HepG2 (cell line): ENCODE measurements at regions not wholly inside any gene's neighbourhood (a gene's known extent, or its start where the extent isn't known, plus 50 kb on each side); places are given as distances from the start of the nearest gene placed in this dataset.

Experiments
- ATAC-seq: fragments of 200-7000 bp; cut with Tn5 transposase; 3 replicates; pipeline ENCODE4 v1.9.1; 2020; ENCODE audit warnings: mild to moderate bottlenecking, moderate library complexity
- BruUV-seq: library from RNA; stranded (reverse); fragments of 400-500 nt; replicated peaks from 2 replicates; lab custom pipeline; 2021; lab: Mats Ljungman, UMichigan
- CTCF ChIA-PET: fragments of 300-600 bp; formaldehyde crosslinking; extraction: SDS; loops from one replicate; lab custom pipeline; 2021; ENCODE audit warnings: low total read pairs, inconsistent platforms, low intra/inter-chr PET ratio; lab: Yijun Ruan, JAX
- POLR2A ChIA-PET: fragments of 350-600 bp; sonication (Branson Sonifier 250); formaldehyde crosslinking; loops from one replicate; lab custom pipeline; 2020; ENCODE audit warnings: antibody characterized with exemption, inconsistent platforms; lab: Yijun Ruan, JAX
- DNase-seq: peaks from one replicate; pipeline ENCODE4 v3.0.0-alpha.2; 2015; ENCODE audit warnings: low spot score
- FAIRE-seq: peaks from 3 replicates; lab custom pipeline; 2011; peaks lifted over from hg19 to GRCh38; lab: Jason Lieb, UNC
- H2AFZ ChIP-seq: one replicate; pipeline ENCODE4 v1.6.1; 2011; ENCODE audit warnings: low read length, inconsistent platforms
- H3K27ac ChIP-seq: fragments of 300-600 bp; 3 replicates; pipeline ENCODE4 v1.8.0; 2011; ENCODE audit warnings: mixed run types, mild to moderate bottlenecking, mixed read lengths, low read length, inconsistent platforms; ENCODE audit not compliant: insufficient read depth; ENCODE audit errors: extremely low read length
- H3K27me3 ChIP-seq, 2 experiments: fragments of 200-600 bp in 1 of 2; 2 replicates in 1 of 2; 3 replicates in 1 of 2; pipeline versions ENCODE4 v1.6.0 to v1.8.0; 2011; ENCODE audit warnings: low read length in 2 of 2, mild to moderate bottlenecking in 2 of 2, moderate library complexity in 2 of 2, inconsistent platforms in 1 of 2; ENCODE audit not compliant: insufficient read depth in 2 of 2, control insufficient read depth in 1 of 2
- H3K36me3 ChIP-seq, 2 experiments: fragments of 200-600 bp in 1 of 2; replicated peaks in 1 of 2; 2 replicates in 1 of 2; 3 replicates in 1 of 2; pipeline versions ENCODE4 v1.5.1 to v1.8.0; 2011; ENCODE audit warnings: low read length in 2 of 2, inconsistent platforms in 1 of 2; ENCODE audit not compliant: insufficient read depth in 2 of 2, control insufficient read depth in 1 of 2
- H3K4me1 ChIP-seq: 2 replicates; pipeline ENCODE4 v1.5.1; 2012; ENCODE audit warnings: low read length, inconsistent platforms; ENCODE audit not compliant: insufficient read depth
- H3K4me2 ChIP-seq: 2 replicates; pipeline ENCODE4 v1.6.0; 2011; ENCODE audit warnings: low read depth, low read length, inconsistent platforms
- H3K4me3 ChIP-seq, 3 experiments: fragments of 200-600 bp in 1 of 3; sonication (generic), shearing (Covaris generic) in 1 of 3; replicated peaks in 1 of 3; 2 replicates each; pipeline ENCODE4 v1.5.1; 2011 to 2016; ENCODE audit warnings: low read length in 3 of 3, inconsistent platforms in 2 of 3, low read depth in 2 of 3, mild to moderate bottlenecking in 2 of 3, control low read depth in 1 of 3, mixed read lengths in 1 of 3; ENCODE audit not compliant: insufficient read depth in 1 of 3
- H3K79me2 ChIP-seq: one replicate; pipeline ENCODE4 v1.6.1; 2011; ENCODE audit warnings: low read length, inconsistent platforms; ENCODE audit not compliant: insufficient read depth
- H3K9ac ChIP-seq: 2 replicates; pipeline ENCODE4 v1.6.0; 2011; ENCODE audit warnings: mild to moderate bottlenecking, low read depth, low read length, inconsistent platforms; ENCODE audit not compliant: insufficient read depth
- H3K9me3 ChIP-seq: 2 replicates; pipeline ENCODE4 v1.5.1; 2012; ENCODE audit warnings: mild to moderate bottlenecking, low read length
- H4K20me1 ChIP-seq: 2 replicates; pipeline ENCODE4 v1.6.0; 2011; ENCODE audit warnings: inconsistent platforms, mild to moderate bottlenecking, low read length, moderate library complexity; ENCODE audit not compliant: insufficient read depth
- ETV5 ChIP-seq: IDR thresholded peaks from 2 replicates; pipeline ENCODE4 v1.6.1; 2018; ENCODE audit warnings: missing biosample characterization, missing genetic modification reagents, inconsistent platforms, borderline replicate concordance
- HNF4G ChIP-seq, 2 experiments: sonication (generic) in 1 of 2; formaldehyde crosslinking in 1 of 2; IDR thresholded peaks; 2 replicates each; pipeline versions ENCODE4 v1.4.0 to v1.6.1; 2011 to 2020; ENCODE audit warnings: borderline replicate concordance in 2 of 2, low read depth in 2 of 2, mild to moderate bottlenecking in 2 of 2, low read length in 1 of 2, missing genetic modification reagents in 1 of 2, moderate library complexity in 1 of 2
- PRMT3 ChIP-seq: sonication (generic); formaldehyde crosslinking; IDR thresholded peaks from 2 replicates; pipeline ENCODE4 v1.8.1; 2022; ENCODE audit warnings: low read depth, mild to moderate bottlenecking, moderate library complexity, missing genetic modification reagents, borderline replicate concordance
- SMAD1 ChIP-seq: sonication (generic); formaldehyde crosslinking; IDR thresholded peaks from 2 replicates; pipeline ENCODE4 v1.4.0; 2020; ENCODE audit warnings: missing genetic modification reagents, low read depth, mild to moderate bottlenecking, borderline replicate concordance
- SOX5 ChIP-seq: IDR thresholded peaks from 2 replicates; pipeline ENCODE4 v1.6.1; 2016; ENCODE audit warnings: borderline replicate concordance
- TEF ChIP-seq: sonication (generic); formaldehyde crosslinking; IDR thresholded peaks from 2 replicates; pipeline ENCODE4 v1.5.0; 2020; ENCODE audit warnings: missing genetic modification reagents
- TMF1 ChIP-seq: sonication (generic); formaldehyde crosslinking; IDR thresholded peaks from 2 replicates; pipeline ENCODE4 v1.8.1; 2022; ENCODE audit warnings: low read depth, missing genetic modification reagents
- TOE1 ChIP-seq: sonication (generic); formaldehyde crosslinking; IDR thresholded peaks from 2 replicates; pipeline ENCODE4 v1.4.0; 2020; ENCODE audit warnings: mild to moderate bottlenecking, missing genetic modification reagents
- ZBTB14 ChIP-seq: sonication (generic); formaldehyde crosslinking; IDR thresholded peaks from 2 replicates; pipeline ENCODE4 v1.4.0; 2020; ENCODE audit warnings: missing genetic modification reagents
- ZMAT5 ChIP-seq: sonication (generic); formaldehyde crosslinking; IDR thresholded peaks from 2 replicates; pipeline ENCODE4 v1.5.0; 2020; ENCODE audit warnings: mild to moderate bottlenecking, low read depth, missing genetic modification reagents, borderline replicate concordance
- ZNF260 ChIP-seq: sonication (generic); formaldehyde crosslinking; IDR thresholded peaks from 2 replicates; pipeline ENCODE4 v1.4.0; 2020; ENCODE audit warnings: missing genetic modification reagents, low read depth, mild to moderate bottlenecking, borderline replicate concordance
- ZNF460 ChIP-seq: sonication (generic); formaldehyde crosslinking; IDR thresholded peaks from 2 replicates; pipeline ENCODE4 v1.5.1; 2020; ENCODE audit warnings: missing genetic modification reagents, mild to moderate bottlenecking, borderline replicate concordance
- WGBS: methylation state at CpG from one replicate; pipeline ENCODE4 v1.1.6; 2017; ENCODE audit warnings: low lambda C conversion rate; 5-methylcytosine and 5-hydroxymethylcytosine counted together
- in situ Hi-C: cut with HindIII; loops from 2 replicates; pipeline ENCODE4 v1.10.0; 2017; ENCODE audit warnings: low pct_unique_long_range_greater_than_20kb; ENCODE audit not compliant: extremely low pct_ligation_motif_present
- intact Hi-C: fragments of 100-400 bp; cut with micrococcal nuclease; formaldehyde crosslinking; loops from one replicate; pipeline ENCODE4 v1.10.0; 2022; ENCODE audit not compliant: unreplicated experiment

GRCh38 chr7:3134745-3135144 lies 91.1 kb upstream of the CARD11 start:
- FAIRE-seq: no peak

GRCh38 chr7:3135626-3136025 lies 92.0 kb upstream of the CARD11 start:
- no peak overlapping the region for H3K4me3 ChIP-seq
- no peak overlapping the region for H3K9ac ChIP-seq
- H2AFZ ChIP-seq: no peak overlapping the region
- H3K79me2 ChIP-seq: no peaks in the 10 kb centered on the region
- ChIA-PET POLR2A (no interaction called here), CTCF (no interaction called here)
- TF ChIP-seq PRMT3: no peak
- no peak for TF ChIP-seq TEF (CRISPR knock-in tag)
- no peak for TF ChIP-seq HNF4G (IDR thresholded peaks at IDR 0.05; ENCODE audit: borderline replicate concordance, low read depth, low read length)
- TF ChIP-seq HNF4G (CRISPR knock-in tag; IDR thresholded peaks at IDR 0.05; ENCODE audit: borderline replicate concordance, low read depth): no peak
- no peak for TF ChIP-seq ETV5 (CRISPR knock-in tag)
- TF ChIP-seq TOE1 (CRISPR knock-in tag): no peak
- no peak overlapping the region for H3K4me2 ChIP-seq
- in situ Hi-C loops: no loop called here
- no TSS peak for BruUV-seq
- no peak for ATAC-seq
- H3K27ac ChIP-seq: no peak overlapping the region
- H3K27me3 ChIP-seq: no peaks in the 10 kb centered on the region
- no peaks in the 10 kb centered on the region for H3K4me1 ChIP-seq
- H3K36me3 ChIP-seq: no peaks in the 10 kb centered on the region
- WGBS: 19% methylated on average over 6 of the region's 6 CpGs
- no peaks in the 10 kb centered on the region for H4K20me1 ChIP-seq
- intact Hi-C loops: no loop called here
- no peaks in the 10 kb centered on the region for H3K9me3 ChIP-seq
- no peak for DNase-seq
- FAIRE-seq: no peak

More at GRCh38 chr7:3134745-3135144, 91.1 kb upstream of the CARD11 start:
- no peak overlapping the region for H3K4me2 ChIP-seq
- no peak for TF ChIP-seq ZBTB14
- no peak for TF ChIP-seq ZNF260 (CRISPR knock-in tag)
- no peak for TF ChIP-seq SMAD1
- no peak for TF ChIP-seq ZMAT5
- TF ChIP-seq TMF1 (CRISPR knock-in tag): no peak
- TF ChIP-seq SOX5 (CRISPR knock-in tag): no peak
- TF ChIP-seq ZNF460 (CRISPR knock-in tag): no peak
- 38% methylated on average over 6 of the region's 6 CpGs for WGBS
- POLR2A ChIA-PET: no interaction called here
- H3K9me3 ChIP-seq: no peaks in the 10 kb centered on the region
- ATAC-seq (no peak), DNase-seq (no peak)
- no peaks in the 10 kb centered on the region for H3K36me3 ChIP-seq
- H4K20me1 ChIP-seq: no peaks in the 10 kb centered on the region
- no peaks in the 10 kb centered on the region for H3K4me1 ChIP-seq
- H3K4me3 ChIP-seq: no peak overlapping the region
- no peak overlapping the region for H3K9ac ChIP-seq
- no peak overlapping the region for H2AFZ ChIP-seq
- BruUV-seq: no TSS peak
- H3K27me3 ChIP-seq: no peaks in the 10 kb centered on the region
- H3K79me2 ChIP-seq: no peaks in the 10 kb centered on the region
- in situ Hi-C loops: no loop called here
- intact Hi-C loops: no loop called here
- CTCF ChIA-PET: no interaction called here
- H3K27ac ChIP-seq: no peak overlapping the region
